ENCODE measurements at regions not wholly inside any gene's neighbourhood (a gene's known extent, or its start where the extent isn't known, plus 50 kb on each side); places are given as distances from the start of the nearest gene placed in this dataset.

DNA sequence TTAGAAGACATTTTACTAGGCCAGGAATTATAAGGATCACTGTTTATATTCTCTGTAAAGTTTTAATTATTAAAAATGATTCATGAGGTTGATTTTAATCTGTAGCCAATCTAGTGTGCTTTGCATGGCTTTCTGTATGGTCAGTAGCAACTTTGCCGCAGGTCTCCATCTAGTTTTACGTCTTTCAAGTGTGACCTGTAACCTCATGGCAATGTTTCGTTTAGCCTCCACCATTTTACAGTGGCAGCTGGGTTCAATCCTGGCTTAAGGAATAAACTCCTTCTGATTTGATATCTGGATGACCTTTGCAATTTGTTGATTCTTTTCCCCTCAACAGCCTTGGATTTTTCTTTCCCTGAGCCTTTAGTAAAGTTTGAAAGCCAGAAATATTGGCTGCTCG lies 434.5 kb upstream of the CDH9 start:
- Histone ChIP-seq H3K9ac (replicated peaks; ENCODE audit: extremely low read depth, insufficient read depth, low read length) (no peak overlapping the region), H3K79me2 (ENCODE audit: control insufficient read depth, insufficient read depth, low read length) (no peaks in the 10 kb centered on the region), H3K4me2 (ENCODE audit: insufficient read depth, low read length) (no peak overlapping the region), H3K27ac (ENCODE audit: insufficient read depth, low read depth, low read length) (no peak overlapping the region), H4K20me1 (replicated peaks; ENCODE audit: control insufficient read depth, extremely low read depth, insufficient read depth, low read length) (no peaks in the 10 kb centered on the region), H3K4me1 (ENCODE audit: control insufficient read depth, extremely low read depth, insufficient read depth, low read length) (no peaks in the 10 kb centered on the region), H3K9me1 (replicated peaks; ENCODE audit: control insufficient read depth, extremely low read depth, insufficient read depth, low read length) (no peaks in the 10 kb centered on the region), H3K9me3 (replicated peaks; ENCODE audit: control insufficient read depth, insufficient read depth, low read length) (no peaks in the 10 kb centered on the region), H3K27me3 (ENCODE audit: control insufficient read depth in 2 of 2, insufficient read depth in 2 of 2, low read length in 2 of 2) (no peaks in the 10 kb centered on the region), H2AFZ (ENCODE audit: low read depth, low read length) (no peak overlapping the region), H3K4me3 (replicated peaks in 1 of 3; ENCODE audit: insufficient read depth in 1 of 3, low read depth in 1 of 3, low read length in 3 of 3) (no peak overlapping the region), H3K36me3 (ENCODE audit: control insufficient read depth in 2 of 2, extremely low read depth in 1 of 2, insufficient read depth in 2 of 2, low read length in 2 of 2) (no peaks in the 10 kb centered on the region)
- FAIRE-seq (no peak), DNase-seq (ENCODE audit: low read depth, low spot score) (no peak)
- ChIA-PET CTCF (no interaction called here), POLR2A (no interaction called here)
- no TSS peak for BruUV-seq (replicated peaks)
- dilution Hi-C loops (cut with MboI; ENCODE audit: extremely low pct_ligation_motif_present, low sequenced_read_pairs) = no loop called here
- intact Hi-C loops (cut with micrococcal nuclease) = no loop called here
- TF ChIP-seq EZH2 (IDR thresholded peaks at IDR 0.05; ENCODE audit: borderline replicate concordance, low read depth, low read length, severe bottlenecking) (no peak), JUN (IDR thresholded peaks at IDR 0.05; ENCODE audit: borderline replicate concordance, insufficient read depth, insufficient read length, low read depth) (no peak), FOS (IDR thresholded peaks at IDR 0.05; ENCODE audit: borderline replicate concordance, insufficient read depth, low read length) (no peak), MYC (IDR thresholded peaks at IDR 0.05; ENCODE audit: low read depth, low read length) (no peak), POLR2A (IDR thresholded peaks at IDR 0.05; ENCODE audit: low read depth, low read length) (no peak), GATA2 (IDR thresholded peaks at IDR 0.05; ENCODE audit: insufficient read depth, insufficient read length, low read depth, low read length) (no peak), POLR2AphosphoS5 (IDR thresholded peaks at IDR 0.05; ENCODE audit: insufficient read depth, low read depth, low read length) (no peak)
- TF ChIP-seq, protein P1, sequence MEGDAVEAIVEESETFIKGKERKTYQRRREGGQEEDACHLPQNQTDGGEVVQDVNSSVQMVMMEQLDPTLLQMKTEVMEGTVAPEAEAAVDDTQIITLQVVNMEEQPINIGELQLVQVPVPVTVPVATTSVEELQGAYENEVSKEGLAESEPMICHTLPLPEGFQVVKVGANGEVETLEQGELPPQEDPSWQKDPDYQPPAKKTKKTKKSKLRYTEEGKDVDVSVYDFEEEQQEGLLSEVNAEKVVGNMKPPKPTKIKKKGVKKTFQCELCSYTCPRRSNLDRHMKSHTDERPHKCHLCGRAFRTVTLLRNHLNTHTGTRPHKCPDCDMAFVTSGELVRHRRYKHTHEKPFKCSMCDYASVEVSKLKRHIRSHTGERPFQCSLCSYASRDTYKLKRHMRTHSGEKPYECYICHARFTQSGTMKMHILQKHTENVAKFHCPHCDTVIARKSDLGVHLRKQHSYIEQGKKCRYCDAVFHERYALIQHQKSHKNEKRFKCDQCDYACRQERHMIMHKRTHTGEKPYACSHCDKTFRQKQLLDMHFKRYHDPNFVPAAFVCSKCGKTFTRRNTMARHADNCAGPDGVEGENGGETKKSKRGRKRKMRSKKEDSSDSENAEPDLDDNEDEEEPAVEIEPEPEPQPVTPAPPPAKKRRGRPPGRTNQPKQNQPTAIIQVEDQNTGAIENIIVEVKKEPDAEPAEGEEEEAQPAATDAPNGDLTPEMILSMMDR (IDR thresholded peaks at IDR 0.05; ENCODE audit: extremely low read depth in 1 of 2, insufficient read depth in 1 of 2, low read depth in 1 of 2, low read length in 2 of 2) = no peak
- TF ChIP-seq, protein P2, sequence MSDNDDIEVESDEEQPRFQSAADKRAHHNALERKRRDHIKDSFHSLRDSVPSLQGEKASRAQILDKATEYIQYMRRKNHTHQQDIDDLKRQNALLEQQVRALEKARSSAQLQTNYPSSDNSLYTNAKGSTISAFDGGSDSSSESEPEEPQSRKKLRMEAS (IDR thresholded peaks at IDR 0.05; ENCODE audit: insufficient read depth, insufficient read length) = no peak

Measured in endothelial cell of umbilical vein (primary cell).